Left ventricle myocardium inferior (tissue), 1 donor: ENCODE measurements at regions not wholly inside any gene's neighbourhood (a gene's known extent, or its start where the extent isn't known, plus 50 kb on each side); places are given as distances from the start of the nearest gene placed in this dataset.

Experiments
- DNase-seq: peaks from one replicate; pipeline ENCODE4 v3.0.0-alpha.2; 2020
- H3K27ac ChIP-seq: fragments of 200-600 bp; replicated peaks from 2 replicates; pipeline ENCODE4 v1.8.0; 2021
- H3K27me3 ChIP-seq: fragments of 200-600 bp; 2 replicates; pipeline ENCODE4 v1.8.0; 2021; ENCODE audit warnings: low read depth
- H3K36me3 ChIP-seq: fragments of 200-600 bp; 2 replicates; pipeline ENCODE4 v1.8.0; 2021
- H3K4me1 ChIP-seq: fragments of 200-600 bp; 2 replicates; pipeline ENCODE4 v1.8.0; 2021
- H3K4me3 ChIP-seq: fragments of 200-600 bp; 2 replicates; pipeline ENCODE4 v1.8.0; 2021; ENCODE audit warnings: mild to moderate bottlenecking, moderate library complexity
- H3K9me3 ChIP-seq: fragments of 200-600 bp; replicated peaks from 2 replicates; pipeline ENCODE4 v1.8.0; 2021
- intact Hi-C: fragments of 100-400 bp; cut with micrococcal nuclease; formaldehyde crosslinking; loops from one replicate; pipeline ENCODE4 v1.11.0; 2022
- TF ChIP-seq, protein P1 (sequence below): fragments of 200-600 bp; IDR thresholded peaks from 2 replicates; pipeline ENCODE4 v1.8.0; 2021; ENCODE audit warnings: antibody characterized with exemption, mild to moderate bottlenecking, borderline replicate concordance
- donor health status: DM: no; HTN: yes; CAD: no; lungs with severe emphysema.

DNA sequence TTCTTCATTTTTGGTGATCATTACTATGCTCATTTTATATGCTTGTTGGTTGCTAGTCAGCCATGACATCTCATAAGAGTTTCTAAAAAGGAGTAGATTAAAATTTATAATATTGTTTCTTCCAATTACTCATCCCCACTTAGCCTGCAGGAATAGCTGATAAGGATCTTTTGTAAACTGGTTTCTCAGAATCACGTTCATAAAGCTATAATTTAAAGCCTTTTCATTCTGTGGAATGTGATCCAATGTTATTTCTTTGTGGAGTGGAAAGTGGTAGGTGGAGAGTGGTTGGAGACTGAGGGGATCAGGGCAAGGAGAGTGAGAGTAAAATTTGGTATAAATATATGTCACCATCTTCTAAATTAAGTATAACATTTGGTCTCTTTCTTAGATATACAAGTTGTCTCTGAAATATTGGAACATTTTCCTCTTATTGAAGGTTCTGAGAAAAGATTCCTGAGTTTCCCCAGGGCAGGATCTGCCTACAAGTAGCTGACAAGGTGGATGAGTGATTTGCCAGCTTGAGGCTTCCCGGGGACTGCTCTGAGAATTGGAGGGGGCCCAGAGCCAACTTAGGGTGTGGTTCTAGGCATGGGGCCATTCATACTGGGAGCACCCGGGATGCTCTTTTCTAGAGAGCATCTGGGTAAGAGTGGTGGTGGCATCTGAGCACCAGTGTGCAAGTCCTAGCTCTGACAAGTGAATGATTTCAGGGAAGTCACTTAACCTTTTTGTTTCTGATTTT lies 116.4 kb downstream of the TBX19 start:
- H3K9me3 ChIP-seq: peaks cover 5% of the 10 kb centered on the region
- TF ChIP-seq, protein P1, sequence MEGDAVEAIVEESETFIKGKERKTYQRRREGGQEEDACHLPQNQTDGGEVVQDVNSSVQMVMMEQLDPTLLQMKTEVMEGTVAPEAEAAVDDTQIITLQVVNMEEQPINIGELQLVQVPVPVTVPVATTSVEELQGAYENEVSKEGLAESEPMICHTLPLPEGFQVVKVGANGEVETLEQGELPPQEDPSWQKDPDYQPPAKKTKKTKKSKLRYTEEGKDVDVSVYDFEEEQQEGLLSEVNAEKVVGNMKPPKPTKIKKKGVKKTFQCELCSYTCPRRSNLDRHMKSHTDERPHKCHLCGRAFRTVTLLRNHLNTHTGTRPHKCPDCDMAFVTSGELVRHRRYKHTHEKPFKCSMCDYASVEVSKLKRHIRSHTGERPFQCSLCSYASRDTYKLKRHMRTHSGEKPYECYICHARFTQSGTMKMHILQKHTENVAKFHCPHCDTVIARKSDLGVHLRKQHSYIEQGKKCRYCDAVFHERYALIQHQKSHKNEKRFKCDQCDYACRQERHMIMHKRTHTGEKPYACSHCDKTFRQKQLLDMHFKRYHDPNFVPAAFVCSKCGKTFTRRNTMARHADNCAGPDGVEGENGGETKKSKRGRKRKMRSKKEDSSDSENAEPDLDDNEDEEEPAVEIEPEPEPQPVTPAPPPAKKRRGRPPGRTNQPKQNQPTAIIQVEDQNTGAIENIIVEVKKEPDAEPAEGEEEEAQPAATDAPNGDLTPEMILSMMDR: no peak
- intact Hi-C loops: no loop called here
- H3K36me3 ChIP-seq: no peaks in the 10 kb centered on the region
- DNase-seq: no peak
- H3K4me3 ChIP-seq: no peak overlapping the region
- peaks cover 8% of the 10 kb centered on the region for H3K27me3 ChIP-seq
- peaks cover 3% of the 10 kb centered on the region for H3K4me1 ChIP-seq
- H3K27ac ChIP-seq: no peak overlapping the region

DNA sequence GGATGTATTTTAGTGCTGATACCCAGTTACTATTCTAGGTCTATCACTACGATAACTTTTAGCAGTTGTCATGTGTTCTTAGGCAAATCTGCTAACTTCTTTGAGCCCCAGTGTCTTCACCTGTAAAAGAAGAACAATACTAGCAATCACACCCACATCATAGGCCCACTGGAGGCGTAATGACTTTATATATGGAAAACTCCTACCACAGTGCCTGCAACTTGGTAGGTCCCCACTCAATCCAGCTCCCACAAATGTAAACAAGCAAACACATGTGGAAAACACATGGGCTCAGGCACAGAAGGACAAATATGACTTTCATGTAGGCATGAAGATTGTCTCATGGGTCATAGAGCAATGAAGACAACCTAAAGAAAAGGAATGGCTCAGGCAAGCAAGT lies 115.8 kb downstream of the TBX19 start:
- TF ChIP-seq, protein P1: no peak
- Histone ChIP-seq H3K4me1 (peaks cover 3% of the 10 kb centered on the region), H3K36me3 (no peaks in the 10 kb centered on the region)

DNA sequence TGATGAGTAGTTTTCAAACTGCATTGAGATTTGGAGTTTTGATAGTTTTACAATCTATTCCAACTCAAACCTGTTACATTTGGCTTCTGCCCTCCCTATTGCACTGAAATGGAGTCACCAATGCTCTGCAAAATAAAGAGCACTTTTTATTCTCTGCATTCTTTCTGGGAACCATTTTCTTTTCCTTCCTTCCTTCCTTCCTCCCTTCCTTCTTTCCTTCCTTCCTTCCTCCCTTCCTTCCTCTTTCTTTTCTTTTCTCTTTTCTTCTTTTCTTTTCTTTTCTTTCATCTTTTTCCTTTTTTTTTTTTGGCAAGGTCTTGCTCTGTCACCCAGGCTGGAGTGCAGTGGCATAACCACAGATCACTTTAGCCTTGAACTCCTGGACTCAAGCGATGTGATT lies 114.2 kb downstream of the TBX19 start:
- Histone ChIP-seq H3K27ac (no peak overlapping the region), H3K9me3 (peaks cover 5% of the 10 kb centered on the region), H3K27me3 (no peaks in the 10 kb centered on the region), H3K4me1 (peaks cover 3% of the 10 kb centered on the region), H3K4me3 (no peak overlapping the region), H3K36me3 (no peaks in the 10 kb centered on the region)
- intact Hi-C loops: no loop called here
- TF ChIP-seq, protein P1: no peak
- DNase-seq: no peak

More for the DNA sequence above, 115.8 kb downstream of the TBX19 start:
- Histone ChIP-seq H3K27ac (no peak overlapping the region), H3K9me3 (peaks cover 5% of the 10 kb centered on the region), H3K27me3 (peaks cover 2% of the 10 kb centered on the region), H3K4me3 (no peak overlapping the region)
- intact Hi-C loops: no loop called here
- DNase-seq: no peak

DNA sequence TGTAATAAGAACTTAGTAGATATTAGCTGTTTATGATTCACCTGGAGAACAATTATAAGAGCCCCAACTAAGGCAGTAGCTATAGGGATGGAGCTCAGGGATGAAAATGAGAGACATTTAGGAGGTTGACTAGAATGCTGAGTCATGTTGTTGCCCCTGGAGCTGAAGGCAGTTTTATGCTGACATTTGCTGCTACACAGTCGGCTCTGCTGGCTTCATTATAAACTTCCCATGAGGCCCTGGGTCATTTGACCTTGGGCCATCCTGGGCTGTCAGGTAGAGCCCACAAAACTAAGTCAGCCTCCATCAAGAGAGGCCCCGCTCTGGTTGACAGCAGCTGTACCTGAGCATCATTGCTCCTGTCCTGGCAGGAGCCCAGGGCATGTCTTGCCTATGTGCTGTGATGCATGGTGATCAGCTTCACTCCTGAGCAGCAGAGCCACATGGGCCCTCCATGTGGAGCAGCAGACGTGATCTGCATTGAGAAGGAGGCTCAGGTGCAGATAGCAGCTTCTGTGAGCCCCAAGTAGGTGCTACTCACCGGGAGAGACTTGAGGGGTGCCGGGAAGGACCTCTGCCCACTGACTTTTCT lies 112.4 kb downstream of the TBX19 start:
- H3K4me3 ChIP-seq: no peak overlapping the region
- TF ChIP-seq, protein P1: no peak
- H3K36me3 ChIP-seq: no peaks in the 10 kb centered on the region
- H3K4me1 ChIP-seq: no peaks in the 10 kb centered on the region
- no peak overlapping the region for H3K27ac ChIP-seq
- no peaks in the 10 kb centered on the region for H3K27me3 ChIP-seq
- DNase-seq: no peak
- intact Hi-C loops: no loop called here
- H3K9me3 ChIP-seq: peaks cover 5% of the 10 kb centered on the region

DNA sequence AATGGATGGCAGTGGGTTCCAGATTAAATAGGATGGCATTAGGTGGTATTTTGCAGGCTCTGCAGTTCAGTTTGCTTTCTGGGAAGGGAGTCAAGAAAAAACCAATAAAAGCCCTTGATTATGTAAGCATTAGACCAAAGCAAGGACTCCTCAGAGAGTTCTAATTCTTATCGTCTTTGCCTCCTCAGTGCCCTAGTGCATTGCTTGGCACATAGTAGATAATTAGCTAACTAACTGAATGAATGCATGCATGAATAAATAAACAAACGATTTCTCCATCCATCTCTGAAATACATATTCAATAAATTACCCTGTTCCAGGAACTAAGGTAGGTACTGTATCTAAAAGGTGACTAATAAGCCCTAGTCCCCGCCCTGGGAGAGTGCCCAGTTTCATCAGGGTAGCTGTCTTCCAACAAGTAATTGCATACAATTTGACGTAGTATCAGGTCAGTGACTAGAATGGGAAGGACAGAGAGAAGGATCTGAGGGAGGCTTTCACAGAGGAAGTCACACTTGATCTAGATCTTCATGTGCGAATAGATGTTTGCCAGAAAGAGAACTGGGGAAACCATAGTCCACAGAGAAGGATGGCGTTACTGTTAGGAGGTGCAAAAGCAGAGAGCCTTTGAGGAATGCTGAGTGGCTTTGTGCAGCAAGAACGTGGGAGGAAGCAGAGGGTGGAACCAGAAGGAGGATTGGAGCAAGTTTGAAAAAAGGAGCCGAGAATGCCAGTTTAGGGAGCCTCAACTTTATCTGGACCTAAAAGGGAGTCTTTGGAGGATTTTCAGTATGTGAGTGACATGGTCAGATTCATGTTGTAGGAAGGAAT lies 111.4 kb downstream of the TBX19 start:
- no peak overlapping the region for H3K4me3 ChIP-seq
- DNase-seq: no peak

More for the DNA sequence above, 111.4 kb downstream of the TBX19 start:
- Histone ChIP-seq H3K27me3 (peaks cover 4% of the 10 kb centered on the region), H3K36me3 (no peaks in the 10 kb centered on the region), H3K27ac (no peak overlapping the region), H3K4me1 (peaks cover 3% of the 10 kb centered on the region), H3K9me3 (peaks cover 5% of the 10 kb centered on the region)
- intact Hi-C loops: no loop called here
- TF ChIP-seq, protein P1: no peak
